ENCODE measurements at regions not wholly inside any gene's neighbourhood (a gene's known extent, or its start where the extent isn't known, plus 50 kb on each side); places are given as distances from the start of the nearest gene placed in this dataset.

- H3K27ac ChIP-seq, result no peak overlapping the region
- TF ChIP-seq, protein P1, sequence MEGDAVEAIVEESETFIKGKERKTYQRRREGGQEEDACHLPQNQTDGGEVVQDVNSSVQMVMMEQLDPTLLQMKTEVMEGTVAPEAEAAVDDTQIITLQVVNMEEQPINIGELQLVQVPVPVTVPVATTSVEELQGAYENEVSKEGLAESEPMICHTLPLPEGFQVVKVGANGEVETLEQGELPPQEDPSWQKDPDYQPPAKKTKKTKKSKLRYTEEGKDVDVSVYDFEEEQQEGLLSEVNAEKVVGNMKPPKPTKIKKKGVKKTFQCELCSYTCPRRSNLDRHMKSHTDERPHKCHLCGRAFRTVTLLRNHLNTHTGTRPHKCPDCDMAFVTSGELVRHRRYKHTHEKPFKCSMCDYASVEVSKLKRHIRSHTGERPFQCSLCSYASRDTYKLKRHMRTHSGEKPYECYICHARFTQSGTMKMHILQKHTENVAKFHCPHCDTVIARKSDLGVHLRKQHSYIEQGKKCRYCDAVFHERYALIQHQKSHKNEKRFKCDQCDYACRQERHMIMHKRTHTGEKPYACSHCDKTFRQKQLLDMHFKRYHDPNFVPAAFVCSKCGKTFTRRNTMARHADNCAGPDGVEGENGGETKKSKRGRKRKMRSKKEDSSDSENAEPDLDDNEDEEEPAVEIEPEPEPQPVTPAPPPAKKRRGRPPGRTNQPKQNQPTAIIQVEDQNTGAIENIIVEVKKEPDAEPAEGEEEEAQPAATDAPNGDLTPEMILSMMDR (IDR thresholded peaks at IDR 0.05), result no peak
- TF ChIP-seq ZFX (IDR thresholded peaks at IDR 0.05; ENCODE audit: borderline replicate concordance), result no peak
Measured at GRCh38 chr5:3654515-3654914, 58.9 kb downstream of the IRX1 start.

DNA sequence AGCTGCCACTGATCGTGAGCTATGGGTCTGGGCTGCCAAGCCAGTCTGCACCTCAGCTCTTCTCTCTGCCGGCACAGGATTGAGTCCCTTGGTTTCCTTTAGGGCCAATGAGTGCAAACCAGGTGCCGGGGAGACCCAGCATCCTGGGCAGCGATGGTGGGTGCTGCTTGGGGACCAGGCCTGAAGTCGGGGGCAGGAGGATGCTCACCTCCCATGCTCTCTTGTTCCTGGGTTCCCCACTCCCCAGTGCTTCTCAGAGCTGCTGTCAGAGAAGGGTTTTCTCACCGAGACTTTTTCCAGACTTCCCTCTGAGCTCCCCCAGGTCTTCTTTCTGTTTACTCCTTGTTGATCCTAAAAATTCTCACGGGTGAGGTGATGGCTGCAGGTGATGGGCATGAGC, 61.2 kb downstream of the IRX1 start:
- TF ChIP-seq, protein P1 (IDR thresholded peaks at IDR 0.05), result no peak
- no peak for TF ChIP-seq ZFX (IDR thresholded peaks at IDR 0.05; ENCODE audit: borderline replicate concordance)
- no peak overlapping the region for H3K27ac ChIP-seq

- H3K27ac ChIP-seq, result no peak overlapping the region
- TF ChIP-seq, protein P1 (IDR thresholded peaks at IDR 0.05), result no peak
- no peak for TF ChIP-seq ZFX (IDR thresholded peaks at IDR 0.05; ENCODE audit: borderline replicate concordance)
Measured at GRCh38 chr5:3657364-3658022, 61.9 kb downstream of the IRX1 start.

DNA sequence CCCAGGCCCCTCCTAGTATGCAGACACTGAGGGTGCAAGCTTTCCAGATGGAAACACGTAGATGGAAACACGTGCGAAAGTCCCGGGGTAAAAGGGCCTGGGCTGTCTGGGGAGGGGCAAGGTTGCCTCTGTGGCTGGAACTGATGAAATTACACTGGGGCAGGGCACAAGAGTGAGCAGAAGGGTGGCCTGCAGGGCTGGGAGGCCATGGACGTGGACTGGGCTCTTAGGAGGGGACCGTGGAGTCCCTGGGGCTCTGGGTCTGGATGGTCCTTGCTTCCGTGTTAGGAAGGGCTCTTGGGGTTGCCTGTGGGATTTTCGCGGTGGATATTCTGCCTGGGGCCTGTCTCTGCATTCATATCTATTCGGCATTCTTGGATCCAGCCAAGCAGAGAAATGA, 63.3 kb downstream of the IRX1 start:
- TF ChIP-seq ZFX (IDR thresholded peaks at IDR 0.05; ENCODE audit: borderline replicate concordance), result no peak
- TF ChIP-seq, protein P1 (IDR thresholded peaks at IDR 0.05), result no peak
- no peak overlapping the region for H3K27ac ChIP-seq

GRCh38 chr5:3659907-3660306, 64.3 kb downstream of the IRX1 start:
- TF ChIP-seq, protein P1 (IDR thresholded peaks at IDR 0.05), result no peak
- no peak for TF ChIP-seq ZFX (IDR thresholded peaks at IDR 0.05; ENCODE audit: borderline replicate concordance)
- H3K27ac ChIP-seq, result no peak overlapping the region

- H3K27ac ChIP-seq, result no peak overlapping the region
- no peak for TF ChIP-seq ZFX (IDR thresholded peaks at IDR 0.05; ENCODE audit: borderline replicate concordance)
- TF ChIP-seq, protein P1 (IDR thresholded peaks at IDR 0.05), result no peak
Measured at GRCh38 chr5:3660630-3661029, 65.0 kb downstream of the IRX1 start.

GRCh38 chr5:3661755-3662296, 66.2 kb downstream of the IRX1 start:
- TF ChIP-seq, protein P1 (IDR thresholded peaks at IDR 0.05), result no peak
- TF ChIP-seq ZFX (IDR thresholded peaks at IDR 0.05; ENCODE audit: borderline replicate concordance), result no peak
- H3K27ac ChIP-seq, result no peak overlapping the region

Measured in 22Rv1 (cell line).